K562 (cell line): ENCODE measurements at regions not wholly inside any gene's neighbourhood (a gene's known extent, or its start where the extent isn't known, plus 50 kb on each side); places are given as distances from the start of the nearest gene placed in this dataset.
A peak's percentile ranks its signal among the peaks of the same experiment; 100 is the strongest.

Source experiments
- EP300 ChIP-seq: IDR thresholded peaks from 2 replicates; pipeline ENCODE4 v1.6.1; 2012; ENCODE audit warnings: low read length, improper control_type of control experiment
- POLR2A ChIP-seq: fragments of 450-650 bp; conservative IDR thresholded peaks from 2 replicates; pipeline ENCODE4 v1.6.1; 2016

DNA sequence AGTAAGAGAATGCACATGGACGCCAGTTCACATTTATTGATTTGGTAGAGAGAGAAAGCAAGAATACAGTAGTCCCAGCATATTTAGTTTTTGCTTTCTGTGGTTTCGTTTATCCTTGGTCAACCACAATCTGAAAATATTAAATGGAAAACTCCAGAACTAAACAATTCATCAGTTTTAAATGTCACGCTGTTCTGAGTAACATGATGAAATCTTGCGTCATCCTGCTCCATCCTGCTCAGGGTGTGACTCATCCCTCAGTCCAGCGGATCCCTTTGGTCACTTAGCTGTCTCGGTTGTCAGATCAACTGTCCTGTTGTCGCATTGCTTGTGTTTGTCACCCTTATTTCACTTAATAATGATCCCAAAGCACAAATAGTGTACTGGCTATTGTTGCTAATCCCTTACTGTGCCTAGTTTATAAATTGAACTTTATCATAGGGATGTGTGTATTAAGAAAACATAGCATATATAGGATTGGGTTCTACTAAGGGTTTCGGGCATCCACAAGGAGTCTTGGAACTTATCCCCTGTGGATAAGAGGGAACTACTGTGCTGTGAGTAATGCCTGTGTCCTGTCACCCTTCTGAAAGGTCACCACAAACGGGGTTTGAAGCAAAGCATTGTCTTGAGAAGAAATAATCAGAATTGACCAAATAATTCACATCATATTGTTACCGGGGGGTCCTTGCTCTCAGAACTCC lies 73.6 kb downstream of the OTUD1 start:
- TF ChIP-seq POLR2A (no peak), EP300 (peak; percentile 79)
